HG03097 (cell line): ENCODE measurements at regions not wholly inside any gene's neighbourhood (a gene's known extent, or its start where the extent isn't known, plus 50 kb on each side); places are given as distances from the start of the nearest gene placed in this dataset.
"Not testable (repeated sequence)": the region's sequence is repeated elsewhere in the genome, so short reads cannot be mapped to it uniquely, and the experiment has no call there.

Source experiments
- ATAC-seq: cut with Tn5 transposase; IDR thresholded peaks from one replicate; pipeline ENCODE4 v1.9.1; 2021; ENCODE audit not compliant: unreplicated experiment, low FRiP score

- no peak for ATAC-seq
Observed at GRCh38 chr17:71757956-71758355, 362.9 kb upstream of the SOX9 start.

GRCh38 chr17:71759422-71760060, 361.3 kb upstream of the SOX9 start:
- ATAC-seq = no peak

GRCh38 chr17:71760062-71760720, 360.6 kb upstream of the SOX9 start:
- no peak for ATAC-seq

DNA sequence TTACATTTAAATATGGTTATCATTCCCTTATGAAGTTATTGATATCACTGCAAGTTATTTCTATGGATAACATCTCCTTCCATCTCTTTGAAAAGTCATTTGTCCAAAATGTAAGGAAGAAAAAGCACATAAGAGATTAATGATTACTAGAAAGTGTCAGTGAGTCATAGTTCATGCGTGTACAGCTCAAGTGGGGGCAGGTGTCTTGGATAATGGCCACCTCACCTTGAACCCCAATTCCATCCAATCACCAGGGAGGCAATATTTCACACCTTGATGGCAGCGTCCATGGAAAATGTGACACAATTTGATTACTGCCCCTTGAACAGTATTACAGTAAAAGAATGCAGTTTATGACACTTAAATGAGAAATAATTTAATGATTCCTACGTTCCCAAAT, 358.3 kb upstream of the SOX9 start:
- no peak for ATAC-seq

DNA sequence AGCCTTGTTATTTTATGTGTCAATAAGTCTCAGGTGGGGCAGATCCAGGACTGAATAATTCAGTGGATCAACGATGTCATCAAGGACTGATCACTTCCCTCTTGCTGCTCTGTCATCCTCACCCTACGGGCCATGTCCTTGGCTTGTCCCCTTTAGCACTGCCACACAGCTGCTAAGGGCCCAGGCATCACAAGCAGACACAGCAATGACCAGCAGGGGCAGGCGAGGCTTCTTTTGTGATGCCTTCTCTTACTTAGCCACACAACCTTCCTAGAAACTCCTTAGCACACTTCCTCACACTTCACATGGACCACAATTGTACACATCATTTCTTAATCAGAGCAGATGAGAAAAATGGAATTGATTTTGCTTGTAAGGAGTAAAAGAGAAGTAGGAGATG, 356.3 kb upstream of the SOX9 start:
- no peak for ATAC-seq

DNA sequence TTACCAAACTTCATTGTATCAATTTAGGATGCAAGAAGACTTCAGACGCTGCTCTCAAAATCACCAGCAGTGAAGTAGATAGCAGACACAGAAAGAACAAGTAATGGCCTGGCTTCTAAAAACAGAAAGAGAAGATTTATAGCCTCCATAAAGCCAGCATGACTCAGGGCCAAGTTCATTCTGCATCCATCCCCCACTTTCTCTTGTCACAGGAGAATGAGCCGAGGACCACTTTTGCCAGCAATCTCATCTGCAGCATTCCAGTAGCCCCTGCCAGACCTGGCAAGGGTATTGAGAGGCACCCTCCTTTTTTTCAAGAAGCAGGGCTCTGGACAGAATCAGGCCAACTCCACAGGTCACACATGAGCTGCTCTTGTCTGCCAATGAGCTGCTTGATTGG, 355.4 kb upstream of the SOX9 start:
- ATAC-seq = no peak

GRCh38 chr17:71769850-71770249, 351.0 kb upstream of the SOX9 start:
- ATAC-seq = no peak

DNA sequence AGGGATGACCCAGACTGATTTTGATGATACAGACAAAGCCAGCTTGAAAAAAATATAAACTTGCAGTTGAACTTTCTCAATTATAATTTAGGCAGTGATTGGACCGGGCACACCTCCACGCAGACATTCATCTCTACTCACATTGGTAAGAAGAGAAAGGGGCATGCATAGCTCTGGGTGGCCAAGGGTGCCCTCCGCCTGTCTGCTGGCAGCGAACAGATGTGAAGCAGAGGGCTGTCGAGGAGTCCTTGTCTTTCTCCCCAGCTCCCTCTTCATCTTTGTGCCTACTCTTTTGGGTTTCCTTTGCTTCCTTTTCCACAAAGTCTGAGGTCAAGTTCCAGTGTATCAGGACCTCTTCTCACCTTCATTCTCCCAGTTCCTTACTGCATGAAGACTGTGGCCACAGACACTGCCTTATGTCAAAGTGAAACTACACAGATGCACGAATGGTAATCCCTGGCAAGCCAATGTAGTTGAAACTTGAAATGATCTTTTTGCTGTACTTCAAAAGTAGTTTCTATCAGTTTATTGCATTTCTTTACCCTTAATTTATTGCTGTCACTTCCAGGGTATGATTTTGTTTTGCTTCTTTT, 343.7 kb upstream of the SOX9 start:
- no peak for ATAC-seq

DNA sequence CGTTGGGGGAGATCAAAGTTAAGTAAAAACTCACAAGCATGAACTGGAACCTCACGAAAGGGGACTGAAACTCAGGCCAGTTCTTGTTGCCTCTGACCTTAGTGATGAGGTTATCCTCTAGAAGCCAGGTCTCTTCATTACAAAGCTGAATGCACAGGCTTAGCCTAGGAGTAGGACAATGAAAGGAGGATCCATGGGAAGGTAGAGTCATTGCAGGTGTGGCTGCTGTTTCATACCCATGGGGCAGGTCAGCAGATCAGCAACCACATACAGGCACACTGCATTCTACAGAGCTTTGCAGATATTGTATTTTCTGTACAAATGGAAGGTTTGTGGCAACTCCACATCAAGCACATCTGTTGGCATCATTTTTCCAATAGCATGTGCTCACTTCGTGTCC, 341.3 kb upstream of the SOX9 start:
- ATAC-seq = no peak

- no peak for ATAC-seq
Observed at GRCh38 chr17:71780596-71780995, 340.2 kb upstream of the SOX9 start.

- ATAC-seq = not testable (repeated sequence)
Observed at GRCh38 chr17:71782021-71782420, 338.8 kb upstream of the SOX9 start.

DNA sequence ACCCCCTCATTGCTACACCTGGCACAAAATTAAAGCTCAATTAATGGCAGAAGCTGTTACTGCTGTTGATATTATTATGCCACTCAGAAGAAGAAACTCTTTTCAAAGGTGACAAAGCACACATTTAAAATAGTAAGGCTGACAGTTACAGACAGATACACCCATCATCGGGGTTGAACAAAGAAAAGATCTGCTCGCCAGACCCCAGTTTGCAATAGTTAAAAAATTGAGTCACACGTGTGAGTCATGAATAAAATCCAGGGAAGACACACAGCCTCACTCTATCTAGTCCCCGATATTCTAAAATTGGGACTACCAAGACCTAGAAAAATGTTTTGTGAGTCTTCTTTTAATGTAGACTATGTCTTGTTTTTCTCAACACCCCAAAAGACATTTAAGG, 330.0 kb upstream of the SOX9 start:
- ATAC-seq = no peak

GRCh38 chr17:71791311-71791710, 329.5 kb upstream of the SOX9 start:
- no peak for ATAC-seq

- no peak for ATAC-seq
Observed at GRCh38 chr17:71792966-71793365, 327.9 kb upstream of the SOX9 start.

DNA sequence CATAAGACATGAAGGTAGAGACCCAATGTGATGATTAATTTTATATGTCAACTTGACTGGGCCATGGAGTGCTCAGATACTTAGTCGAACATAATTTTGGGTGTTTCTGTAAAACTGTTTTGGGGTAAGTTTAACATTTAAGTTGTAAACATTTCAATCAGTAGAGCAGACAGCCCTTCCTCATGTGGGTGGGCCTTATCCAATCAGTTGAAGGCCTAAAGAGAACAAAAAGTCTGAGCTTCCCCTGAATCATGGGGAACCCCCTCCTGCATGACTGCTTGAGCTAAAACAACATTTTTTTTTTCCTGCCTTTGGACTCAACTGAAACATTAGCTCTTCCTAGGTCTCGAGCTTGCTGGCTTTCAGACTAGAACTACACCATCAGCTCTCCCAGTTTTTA, 327.3 kb upstream of the SOX9 start:
- ATAC-seq = no peak

- no peak for ATAC-seq
Observed at GRCh38 chr17:71798701-71799100, 322.1 kb upstream of the SOX9 start.

- ATAC-seq = no peak
Observed at GRCh38 chr17:71799657-71800056, 321.2 kb upstream of the SOX9 start.

GRCh38 chr17:71801301-71801700, 319.5 kb upstream of the SOX9 start:
- no peak for ATAC-seq

- no peak for ATAC-seq
Observed at GRCh38 chr17:71802663-71803062, 318.2 kb upstream of the SOX9 start.

DNA sequence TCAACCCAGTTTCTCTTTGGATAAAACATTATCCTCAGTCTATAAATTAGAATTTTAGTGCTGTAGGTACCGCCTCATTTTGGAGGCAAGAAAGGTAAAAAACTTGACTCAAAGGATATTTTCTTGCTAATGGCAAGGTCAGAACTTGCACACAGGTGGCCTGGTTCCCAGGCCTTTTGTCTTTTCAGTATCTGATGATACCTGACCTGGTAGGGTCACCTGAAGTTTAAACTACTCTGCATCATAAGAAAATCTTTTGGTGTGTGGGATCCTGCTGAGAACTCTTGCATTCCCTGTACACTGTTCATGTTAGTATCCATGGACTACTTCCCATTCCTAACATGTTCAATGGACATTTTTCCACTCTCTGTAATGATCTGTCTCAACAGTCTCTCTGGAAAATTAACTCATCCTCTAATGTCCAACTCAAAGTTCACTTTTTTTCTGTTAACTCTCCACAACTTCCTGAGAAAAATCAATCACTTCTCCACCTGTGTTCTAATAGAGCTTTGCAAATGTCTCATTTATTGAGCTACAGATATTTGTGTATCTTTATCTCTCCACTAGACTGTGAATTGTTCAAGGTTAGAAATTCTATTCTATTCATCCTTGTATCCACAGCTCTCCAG, 317.1 kb upstream of the SOX9 start:
- ATAC-seq = no peak

GRCh38 chr17:71809537-71809936, 311.3 kb upstream of the SOX9 start:
- no peak for ATAC-seq

DNA sequence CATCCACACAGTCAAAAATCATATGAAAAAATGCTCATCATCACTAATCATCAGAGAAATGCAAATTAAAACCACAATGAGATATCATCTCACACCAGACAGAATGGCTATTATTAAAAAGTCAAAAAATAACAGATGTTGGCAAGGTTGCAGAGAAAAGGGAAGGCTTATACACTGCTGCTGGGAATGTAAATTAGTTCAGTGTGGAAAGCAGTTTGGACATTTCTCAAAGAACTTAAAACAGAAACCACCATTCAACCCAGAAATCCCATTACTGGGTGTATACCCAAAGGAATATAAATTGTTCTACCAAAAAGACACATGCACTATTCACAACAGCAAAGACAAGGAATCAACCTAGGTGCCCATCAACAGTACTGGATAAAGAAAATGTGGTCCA, 307.0 kb upstream of the SOX9 start:
- ATAC-seq = not testable (repeated sequence)
